ENCODE measurements at regions not wholly inside any gene's neighbourhood (a gene's known extent, or its start where the extent isn't known, plus 50 kb on each side); places are given as distances from the start of the nearest gene placed in this dataset.

DNA sequence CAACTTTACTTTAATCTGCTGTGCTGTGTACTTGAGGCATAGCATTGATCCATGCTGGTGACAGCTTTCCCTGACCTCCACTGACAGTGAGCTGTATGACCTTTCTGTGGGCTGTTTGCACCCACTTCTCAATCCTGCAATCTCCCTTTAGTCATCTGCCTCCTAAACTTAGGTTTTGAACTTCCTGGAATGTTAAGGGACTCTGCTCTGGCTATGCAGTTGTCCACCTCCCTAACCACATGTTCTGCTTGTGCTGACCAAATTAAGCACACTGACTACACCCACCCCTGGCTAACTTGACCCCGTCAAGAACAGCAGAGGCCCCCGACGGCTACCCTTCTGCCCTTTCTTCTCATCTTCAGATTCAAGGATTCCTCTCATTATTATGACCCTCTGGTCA is 89.1 kb upstream of the NTM start:
- TF ChIP-seq, protein P1, sequence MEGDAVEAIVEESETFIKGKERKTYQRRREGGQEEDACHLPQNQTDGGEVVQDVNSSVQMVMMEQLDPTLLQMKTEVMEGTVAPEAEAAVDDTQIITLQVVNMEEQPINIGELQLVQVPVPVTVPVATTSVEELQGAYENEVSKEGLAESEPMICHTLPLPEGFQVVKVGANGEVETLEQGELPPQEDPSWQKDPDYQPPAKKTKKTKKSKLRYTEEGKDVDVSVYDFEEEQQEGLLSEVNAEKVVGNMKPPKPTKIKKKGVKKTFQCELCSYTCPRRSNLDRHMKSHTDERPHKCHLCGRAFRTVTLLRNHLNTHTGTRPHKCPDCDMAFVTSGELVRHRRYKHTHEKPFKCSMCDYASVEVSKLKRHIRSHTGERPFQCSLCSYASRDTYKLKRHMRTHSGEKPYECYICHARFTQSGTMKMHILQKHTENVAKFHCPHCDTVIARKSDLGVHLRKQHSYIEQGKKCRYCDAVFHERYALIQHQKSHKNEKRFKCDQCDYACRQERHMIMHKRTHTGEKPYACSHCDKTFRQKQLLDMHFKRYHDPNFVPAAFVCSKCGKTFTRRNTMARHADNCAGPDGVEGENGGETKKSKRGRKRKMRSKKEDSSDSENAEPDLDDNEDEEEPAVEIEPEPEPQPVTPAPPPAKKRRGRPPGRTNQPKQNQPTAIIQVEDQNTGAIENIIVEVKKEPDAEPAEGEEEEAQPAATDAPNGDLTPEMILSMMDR (IDR thresholded peaks at IDR 0.05) = no peak
- TF ChIP-seq POLR2A (IDR thresholded peaks at IDR 0.05) (no peak), POLR2AphosphoS5 (IDR thresholded peaks at IDR 0.05) (no peak)

All from prostate gland (tissue), 2 donors.